ENCODE measurements at regions not wholly inside any gene's neighbourhood (a gene's known extent, or its start where the extent isn't known, plus 50 kb on each side); places are given as distances from the start of the nearest gene placed in this dataset.

DNA sequence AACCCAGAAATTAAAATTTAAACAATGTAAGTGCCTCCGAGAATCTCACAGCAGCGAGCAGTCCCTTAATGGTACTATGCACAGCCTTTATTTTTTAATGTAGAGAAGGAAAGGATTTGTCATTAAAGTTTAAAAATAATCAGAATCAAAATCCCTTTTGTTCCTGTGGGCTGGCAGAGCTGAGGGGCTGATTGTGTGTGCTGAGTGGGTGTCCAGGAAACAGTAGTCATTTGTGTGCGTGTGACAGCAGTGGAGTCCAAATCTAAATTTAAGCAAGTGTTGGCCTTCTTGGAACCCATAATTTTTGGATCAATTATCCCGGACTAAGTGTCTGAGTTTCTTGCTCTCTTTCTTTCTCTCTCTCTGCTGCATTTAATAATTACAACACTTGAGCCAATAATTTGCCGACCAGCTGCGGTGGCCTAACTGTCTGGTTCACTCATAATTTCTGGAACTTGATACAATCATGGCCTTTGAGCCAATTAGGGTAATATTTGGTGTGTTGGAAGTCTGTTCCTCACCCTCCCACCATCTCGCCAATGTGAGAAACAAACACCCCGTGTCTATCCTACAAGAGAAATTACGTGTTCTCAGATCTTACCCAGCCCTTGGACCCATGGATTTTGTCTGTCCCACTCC lies 528.0 kb downstream of the SOX6 start:
- Histone ChIP-seq H4K91ac (ENCODE audit: insufficient read length, low read depth, low read length) (no peak overlapping the region), H3K4ac (ENCODE audit: low read depth, low read length) (no peak overlapping the region), H3K4me2 (ENCODE audit: insufficient read depth, insufficient read length, low read length) (no peak overlapping the region), H3T11ph (ENCODE audit: low read length) (no peak overlapping the region), H3K9ac (ENCODE audit: extremely low read depth, insufficient read length, low read length) (no peak overlapping the region), H3K79me2 (ENCODE audit: insufficient read depth, low read length) (no peaks in the 10 kb centered on the region), H3K27ac (ENCODE audit: insufficient read length, low read depth, low read length) (no peak overlapping the region), H3K4me1 (ENCODE audit: insufficient read depth, low read length) (no peaks in the 10 kb centered on the region), H4K5ac (ENCODE audit: insufficient read length, low read depth, low read length) (no peak overlapping the region), H2AFZ (ENCODE audit: low read length) (no peak overlapping the region), H3K9me3 (ENCODE audit: control insufficient read depth, low read depth, low read length) (no peaks in the 10 kb centered on the region), H3K23ac (ENCODE audit: insufficient read length, low read depth, low read length) (no peak overlapping the region), H3K14ac (ENCODE audit: insufficient read depth, low read length) (no peak overlapping the region), H2BK120ac (ENCODE audit: low read depth, low read length, poor library complexity, severe bottlenecking) (no peak overlapping the region), H3K27me3 (ENCODE audit: insufficient read depth, low read length) (no peaks in the 10 kb centered on the region), H4K8ac (replicated peaks; ENCODE audit: insufficient read length, low read depth, low read length) (no peak overlapping the region), H2BK12ac (ENCODE audit: insufficient read length, low read depth, low read length) (no peak overlapping the region), H2AK5ac (ENCODE audit: insufficient read length, low read length) (no peak overlapping the region), H3K56ac (ENCODE audit: insufficient read length, low read depth, low read length) (no peak overlapping the region), H2BK20ac (ENCODE audit: low read depth, low read length, poor library complexity, severe bottlenecking) (no peak overlapping the region), H3K23me2 (ENCODE audit: insufficient read length, low read depth, low read length, poor library complexity, severe bottlenecking) (no peaks in the 10 kb centered on the region), H3K18ac (ENCODE audit: insufficient read length, low read depth, low read length) (no peak overlapping the region), H4K20me1 (ENCODE audit: control insufficient read depth, insufficient read depth, insufficient read length) (no peaks in the 10 kb centered on the region), H2BK5ac (ENCODE audit: insufficient read length, low read length) (no peak overlapping the region), H2BK15ac (ENCODE audit: low read depth, low read length) (no peak overlapping the region), H3K79me1 (ENCODE audit: insufficient read depth, low read depth, low read length, poor library complexity, severe bottlenecking) (no peaks in the 10 kb centered on the region)
- Mint-ChIP-seq H3K9me3 (no peaks in the 10 kb centered on the region), H3K4me1 (peaks cover 0 to 3% of the 10 kb centered on the region in 2 experiments; a peak in 2 of 4 replicates), H3K27ac (0 out of 7 replicates have a peak overlapping the region, but pooled peaks of 1 of the 3 experiments have one; percentile 9), H3K4me3 (no peak overlapping the region; a peak in 1 of 5 replicates), H3K27me3 (ENCODE audit: low read depth) (peaks cover 4% of the 10 kb centered on the region), H3K36me3 (ENCODE audit: insufficient read depth in 1 of 3, low read depth in 3 of 3) (no peaks in the 10 kb centered on the region)
- no CpG with 5 or more reads among the region's 9 CpGs for WGBS (ENCODE audit: extremely low coverage, insufficient read length, low lambda C conversion rate)
- no peak for TF ChIP-seq CTCF (conservative IDR thresholded peaks at IDR 0.05)
- no peak for DNase-seq

All from H9 (cell line).